HEK293T (cell line): ENCODE measurements at regions not wholly inside any gene's neighbourhood (a gene's known extent, or its start where the extent isn't known, plus 50 kb on each side); places are given as distances from the start of the nearest gene placed in this dataset.

ENCODE experiments used
- SP1 ChIP-seq: fragments of 450-650 bp; IDR thresholded peaks from 2 replicates; pipeline ENCODE4 v1.6.1; 2017
- SUZ12 ChIP-seq: fragments of 450-650 bp; IDR thresholded peaks from 2 replicates; pipeline ENCODE4 v1.6.1; 2016; ENCODE audit warnings: mild to moderate bottlenecking

DNA sequence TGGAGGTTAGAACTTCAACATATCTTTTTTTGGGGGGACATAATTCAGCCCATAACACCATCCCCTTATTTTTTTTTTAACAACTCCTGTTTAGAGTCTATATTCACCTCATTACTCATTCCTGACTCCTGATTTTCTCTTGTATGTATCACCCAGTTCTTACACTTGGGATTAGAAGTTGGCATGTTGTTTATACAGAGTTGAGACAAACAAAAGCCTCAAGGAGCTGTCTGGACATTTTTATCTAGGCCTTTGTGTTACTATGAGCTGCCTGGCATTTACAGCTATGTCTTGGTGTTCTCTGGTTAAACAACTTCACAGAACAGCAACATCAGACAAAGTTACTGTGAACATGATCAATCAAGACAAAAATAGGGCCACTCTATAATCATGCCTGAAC, 517.5 kb downstream of the KIF20B start:
- TF ChIP-seq SP1 (no peak), SUZ12 (no peak)
